ENCODE measurements at regions not wholly inside any gene's neighbourhood (a gene's known extent, or its start where the extent isn't known, plus 50 kb on each side); places are given as distances from the start of the nearest gene placed in this dataset.
"Not testable (repeated sequence)": the region's sequence is repeated elsewhere in the genome, so short reads cannot be mapped to it uniquely, and the experiment has no call there.

- ATAC-seq = no peak
- intact Hi-C loops (cut with DNase I) = no loop called here
- H3K9me3 ChIP-seq (ENCODE audit: control insufficient read depth, low read length) = no peaks in the 10 kb centered on the region
- no peaks in the 10 kb centered on the region for H3K27me3 ChIP-seq (ENCODE audit: control insufficient read depth, insufficient read depth)
- 89% methylated on average over 1 of the region's 1 CpG for WGBS
- no peak for DNase-seq
- no peaks in the 10 kb centered on the region for H3K4me1 ChIP-seq (ENCODE audit: control insufficient read depth, insufficient read depth, low read length)
- no peak overlapping the region for H3K4me3 ChIP-seq (ENCODE audit: low read length)
- no peak overlapping the region for H3K27ac ChIP-seq (ENCODE audit: low read length)
Measured at GRCh38 chr3:107172411-107172810, 204.8 kb upstream of the CCDC54 start.

- Histone ChIP-seq H3K9me3 (ENCODE audit: control insufficient read depth, low read length) (no peaks in the 10 kb centered on the region), H3K4me1 (ENCODE audit: control insufficient read depth, insufficient read depth, low read length) (no peaks in the 10 kb centered on the region), H3K27ac (ENCODE audit: low read length) (no peak overlapping the region), H3K27me3 (ENCODE audit: control insufficient read depth, insufficient read depth) (no peaks in the 10 kb centered on the region), H3K4me3 (ENCODE audit: low read length) (no peak overlapping the region)
- intact Hi-C loops (cut with DNase I) = no loop called here
- ATAC-seq (no peak), DNase-seq (no peak)
- WGBS = 92% methylated on average over 2 of the region's 2 CpGs
Measured at GRCh38 chr3:107184375-107184774, 192.9 kb upstream of the CCDC54 start.

- no peak for ATAC-seq
- H3K4me3 ChIP-seq (ENCODE audit: low read length) = no peak overlapping the region
- WGBS = 94% methylated on average over 2 of the region's 2 CpGs
- H3K27ac ChIP-seq (ENCODE audit: low read length) = no peak overlapping the region
- H3K4me1 ChIP-seq (ENCODE audit: control insufficient read depth, insufficient read depth, low read length) = no peaks in the 10 kb centered on the region
- no peak for DNase-seq
- intact Hi-C loops (cut with DNase I) = no loop called here
- no peaks in the 10 kb centered on the region for H3K27me3 ChIP-seq (ENCODE audit: control insufficient read depth, insufficient read depth)
- no peaks in the 10 kb centered on the region for H3K9me3 ChIP-seq (ENCODE audit: control insufficient read depth, low read length)
Measured at GRCh38 chr3:107188262-107188661, 189.0 kb upstream of the CCDC54 start.

GRCh38 chr3:107189158-107189791 is 188.0 kb upstream of the CCDC54 start:
- intact Hi-C loops (cut with DNase I) = no loop called here
- ATAC-seq (peak in 1 of 2 donors; percentile 22), DNase-seq (no peak)
- no peaks in the 10 kb centered on the region for H3K4me1 ChIP-seq (ENCODE audit: control insufficient read depth, insufficient read depth, low read length)
- H3K27ac ChIP-seq (ENCODE audit: low read length) = no peak overlapping the region
- H3K27me3 ChIP-seq (ENCODE audit: control insufficient read depth, insufficient read depth) = no peaks in the 10 kb centered on the region
- H3K9me3 ChIP-seq (ENCODE audit: control insufficient read depth, low read length) = no peaks in the 10 kb centered on the region
- 94% methylated on average over 2 of the region's 2 CpGs for WGBS
- no peak overlapping the region for H3K4me3 ChIP-seq (ENCODE audit: low read length)

- intact Hi-C loops (cut with DNase I) = no loop called here
- DNase-seq (no peak), ATAC-seq (no peak)
- Histone ChIP-seq H3K4me3 (ENCODE audit: low read length) (no peak overlapping the region), H3K27ac (ENCODE audit: low read length) (no peak overlapping the region), H3K27me3 (ENCODE audit: control insufficient read depth, insufficient read depth) (no peaks in the 10 kb centered on the region), H3K9me3 (ENCODE audit: control insufficient read depth, low read length) (no peaks in the 10 kb centered on the region), H3K4me1 (ENCODE audit: control insufficient read depth, insufficient read depth, low read length) (no peaks in the 10 kb centered on the region)
- WGBS = 88% methylated on average over 1 of the region's 1 CpG
Measured at GRCh38 chr3:107193116-107193515, 184.1 kb upstream of the CCDC54 start.

GRCh38 chr3:107198581-107199181 is 178.6 kb upstream of the CCDC54 start:
- intact Hi-C loops (cut with DNase I) = no loop called here
- H3K4me3 ChIP-seq (ENCODE audit: low read length) = no peak overlapping the region
- peak; percentile 69 to 81 (median 81) for DNase-seq
- H3K27me3 ChIP-seq (ENCODE audit: control insufficient read depth, insufficient read depth) = no peaks in the 10 kb centered on the region
- WGBS = 37% methylated on average over 9 of the region's 9 CpGs
- ATAC-seq = peak; percentile 94 to 97
- H3K27ac ChIP-seq (ENCODE audit: low read length) = peak overlapping the region; percentile 82
- no peaks in the 10 kb centered on the region for H3K9me3 ChIP-seq (ENCODE audit: control insufficient read depth, low read length)
- H3K4me1 ChIP-seq (ENCODE audit: control insufficient read depth, insufficient read depth, low read length) = peaks cover 7% of the 10 kb centered on the region

GRCh38 chr3:107201146-107201545 is 176.1 kb upstream of the CCDC54 start:
- intact Hi-C loops (cut with DNase I) = no loop called here
- no peak for DNase-seq
- Histone ChIP-seq H3K27ac (ENCODE audit: low read length) (no peak overlapping the region), H3K27me3 (ENCODE audit: control insufficient read depth, insufficient read depth) (no peaks in the 10 kb centered on the region), H3K9me3 (ENCODE audit: control insufficient read depth, low read length) (no peaks in the 10 kb centered on the region), H3K4me3 (ENCODE audit: low read length) (no peak overlapping the region), H3K4me1 (ENCODE audit: control insufficient read depth, insufficient read depth, low read length) (peaks cover 7% of the 10 kb centered on the region)
- no peak for ATAC-seq
- WGBS = 93% methylated on average over 1 of the region's 1 CpG

GRCh38 chr3:107202885-107203284 is 174.4 kb upstream of the CCDC54 start:
- ATAC-seq; H3K9me3 ChIP-seq (ENCODE audit: control insufficient read depth, low read length); DNase-seq; H3K27me3 ChIP-seq (ENCODE audit: control insufficient read depth, insufficient read depth); H3K4me3 ChIP-seq (ENCODE audit: low read length); intact Hi-C loops (cut with DNase I); H3K27ac ChIP-seq (ENCODE audit: low read length): not testable (repeated sequence)
- H3K4me1 ChIP-seq (ENCODE audit: control insufficient read depth, insufficient read depth, low read length) = peaks cover 10% of the 10 kb centered on the region

GRCh38 chr3:107204121-107204520 is 173.1 kb upstream of the CCDC54 start:
- H3K27me3 ChIP-seq (ENCODE audit: control insufficient read depth, insufficient read depth) = no peaks in the 10 kb centered on the region
- DNase-seq (no peak), ATAC-seq (no peak)
- no peak overlapping the region for H3K27ac ChIP-seq (ENCODE audit: low read length)
- H3K9me3 ChIP-seq (ENCODE audit: control insufficient read depth, low read length) = no peaks in the 10 kb centered on the region
- H3K4me1 ChIP-seq (ENCODE audit: control insufficient read depth, insufficient read depth, low read length) = peaks cover 4% of the 10 kb centered on the region
- intact Hi-C loops (cut with DNase I) = no loop called here
- H3K4me3 ChIP-seq (ENCODE audit: low read length) = no peak overlapping the region

GRCh38 chr3:107205358-107205757 is 171.9 kb upstream of the CCDC54 start:
- 89% methylated on average over 3 of the region's 3 CpGs for WGBS

GRCh38 chr3:107206141-107206540 is 171.1 kb upstream of the CCDC54 start:
- Histone ChIP-seq H3K4me1 (ENCODE audit: control insufficient read depth, insufficient read depth, low read length) (peaks cover 5% of the 10 kb centered on the region), H3K27me3 (ENCODE audit: control insufficient read depth, insufficient read depth) (no peaks in the 10 kb centered on the region), H3K27ac (ENCODE audit: low read length) (no peak overlapping the region), H3K4me3 (ENCODE audit: low read length) (no peak overlapping the region), H3K9me3 (ENCODE audit: control insufficient read depth, low read length) (no peaks in the 10 kb centered on the region)
- 47% methylated on average over 1 of the region's 1 CpG for WGBS
- intact Hi-C loops (cut with DNase I) = no loop called here
- DNase-seq (no peak), ATAC-seq (no peak)

More at GRCh38 chr3:107205358-107205757, 171.9 kb upstream of the CCDC54 start:
- intact Hi-C loops (cut with DNase I) = no loop called here
- DNase-seq (no peak), ATAC-seq (no peak)
- no peak overlapping the region for H3K4me3 ChIP-seq (ENCODE audit: low read length)
- no peak overlapping the region for H3K27ac ChIP-seq (ENCODE audit: low read length)
- H3K27me3 ChIP-seq (ENCODE audit: control insufficient read depth, insufficient read depth) = no peaks in the 10 kb centered on the region
- peaks cover 5% of the 10 kb centered on the region for H3K4me1 ChIP-seq (ENCODE audit: control insufficient read depth, insufficient read depth, low read length)
- H3K9me3 ChIP-seq (ENCODE audit: control insufficient read depth, low read length) = no peaks in the 10 kb centered on the region

GRCh38 chr3:107206945-107207344 is 170.3 kb upstream of the CCDC54 start:
- DNase-seq (peak; percentile 25 to 68 (median 66)), ATAC-seq (peak; percentile 52 to 64)
- intact Hi-C loops (cut with DNase I) = no loop called here
- no peak overlapping the region for H3K4me3 ChIP-seq (ENCODE audit: low read length)
- no peaks in the 10 kb centered on the region for H3K9me3 ChIP-seq (ENCODE audit: control insufficient read depth, low read length)
- H3K4me1 ChIP-seq (ENCODE audit: control insufficient read depth, insufficient read depth, low read length) = peaks cover 5% of the 10 kb centered on the region
- peak overlapping the region; percentile 5 for H3K27ac ChIP-seq (ENCODE audit: low read length)
- no peaks in the 10 kb centered on the region for H3K27me3 ChIP-seq (ENCODE audit: control insufficient read depth, insufficient read depth)

Data from right cardiac atrium (tissue), 5 donors.